GM19452 (cell line): ENCODE measurements at regions not wholly inside any gene's neighbourhood (a gene's known extent, or its start where the extent isn't known, plus 50 kb on each side); places are given as distances from the start of the nearest gene placed in this dataset.
"Not testable (repeated sequence)": the region's sequence is repeated elsewhere in the genome, so short reads cannot be mapped to it uniquely, and the experiment has no call there.

Source experiments
- ATAC-seq: cut with Tn5 transposase; IDR thresholded peaks from one replicate; pipeline ENCODE4 v1.9.1; 2021; ENCODE audit not compliant: unreplicated experiment

DNA sequence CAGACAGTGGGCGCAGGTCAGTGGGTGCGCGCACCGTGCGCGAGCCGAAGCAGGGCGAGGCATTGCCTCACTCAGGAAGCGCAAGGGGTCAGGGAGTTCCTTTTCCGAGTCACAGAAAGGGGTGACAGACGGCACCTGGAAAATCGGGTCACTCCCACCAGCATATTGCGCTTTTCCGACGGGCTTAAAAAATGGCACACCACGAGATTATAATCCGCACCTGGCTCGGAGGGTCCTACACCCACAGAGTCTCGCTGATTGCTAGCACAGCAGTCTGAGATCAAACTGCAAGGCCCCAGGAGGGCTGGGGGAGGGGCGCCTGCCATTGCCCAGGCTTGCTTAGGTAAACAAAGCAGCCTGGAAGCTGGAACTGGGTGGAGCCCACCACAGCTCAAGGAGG lies 372.2 kb downstream of the NKX6-1 start:
- not testable (repeated sequence) for ATAC-seq

DNA sequence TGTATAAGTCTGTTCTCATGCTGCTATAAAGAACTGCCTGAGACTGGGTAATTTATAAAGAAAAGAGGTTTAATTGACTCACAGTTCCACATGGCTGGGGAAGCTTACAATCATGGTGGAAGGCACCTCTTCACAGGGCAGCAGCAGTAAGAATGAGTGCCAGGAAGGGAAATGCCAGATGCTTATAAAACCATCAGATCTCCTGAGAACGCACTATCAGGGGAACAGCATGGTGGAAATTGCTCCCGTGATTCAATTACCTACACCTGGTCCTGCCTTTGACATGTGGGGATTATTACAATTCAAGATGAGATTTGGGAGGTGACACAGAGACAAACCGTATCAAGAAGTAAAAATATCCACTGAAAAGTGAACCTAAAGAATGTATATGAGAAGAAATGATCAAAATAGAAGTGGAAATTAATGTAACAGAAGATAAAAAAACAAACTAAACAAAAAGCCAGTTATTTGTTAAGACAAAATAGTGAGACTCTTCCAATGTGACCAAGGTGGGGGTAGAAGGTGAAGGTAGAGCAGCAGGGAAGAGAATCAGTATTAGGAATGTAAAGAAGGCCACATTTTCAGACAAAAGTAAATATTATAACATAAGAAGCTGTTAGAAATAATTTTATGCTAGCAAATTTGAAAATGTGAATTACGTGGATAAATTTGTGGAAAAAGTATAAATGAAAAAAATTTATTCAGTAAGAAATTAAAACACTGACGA lies 372.9 kb downstream of the NKX6-1 start:
- ATAC-seq: no peak

DNA sequence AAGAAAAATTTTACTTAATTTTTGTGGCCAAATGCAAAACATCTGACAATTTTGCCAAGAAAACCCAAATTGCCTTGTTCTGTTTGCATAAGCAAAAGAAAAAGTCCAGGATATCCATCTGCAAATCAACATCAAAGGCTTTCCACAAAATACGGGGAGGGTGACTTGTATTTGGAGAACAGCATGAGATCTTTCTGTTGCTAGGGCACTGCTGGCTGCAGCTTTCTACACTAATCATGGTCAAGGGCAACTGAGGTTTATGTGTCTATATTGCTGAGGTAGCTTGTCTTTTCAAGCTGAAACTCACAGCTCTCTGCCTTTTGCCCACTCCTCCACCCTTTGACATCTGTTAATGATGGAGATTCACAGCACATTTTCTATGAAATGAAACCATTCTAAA lies 389.1 kb downstream of the NKX6-1 start:
- no peak for ATAC-seq

DNA sequence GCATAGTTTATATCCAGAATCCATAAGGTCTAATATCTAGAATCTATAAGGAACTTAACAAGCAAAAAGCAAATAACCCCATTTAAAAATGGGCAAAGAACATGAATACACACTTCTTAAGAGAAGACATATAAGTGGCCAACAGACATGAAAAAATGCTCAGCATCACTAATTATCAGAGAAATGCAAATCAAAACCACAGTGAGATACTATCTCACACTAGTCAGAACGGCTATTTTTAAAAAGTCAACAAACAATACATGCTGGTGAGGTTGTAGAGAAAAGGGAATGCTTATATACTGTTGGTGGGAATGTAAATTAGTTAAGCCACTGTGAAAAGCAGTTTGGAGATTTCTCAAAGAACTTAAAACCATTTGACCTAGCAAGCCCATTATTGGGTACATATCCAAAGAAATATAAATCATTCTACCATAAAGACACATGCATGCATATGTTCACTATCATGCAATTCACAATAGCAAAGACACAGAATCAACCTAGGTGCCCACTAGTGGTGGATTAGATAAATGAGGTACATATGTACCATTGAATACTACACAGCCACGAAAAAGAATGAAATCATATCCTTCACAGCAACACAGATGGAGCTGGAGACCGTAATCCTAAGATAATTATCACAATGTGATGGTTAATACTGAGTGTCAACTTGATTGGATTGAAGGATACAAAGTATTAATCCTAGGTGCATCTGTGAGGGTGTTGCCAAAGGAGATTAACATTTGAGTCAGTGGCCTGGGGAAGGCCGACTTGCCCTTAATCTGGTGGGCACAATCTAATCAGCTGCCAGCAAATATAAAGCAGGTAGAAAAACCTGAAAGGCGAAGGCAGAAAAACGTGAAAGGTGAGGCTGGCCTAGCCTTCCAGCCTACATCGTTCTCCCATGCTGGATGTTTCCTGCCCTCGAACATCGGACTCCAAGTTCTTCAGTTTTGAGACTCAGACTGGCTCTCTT lies 397.2 kb downstream of the NKX6-1 start:
- not testable (repeated sequence) for ATAC-seq

DNA sequence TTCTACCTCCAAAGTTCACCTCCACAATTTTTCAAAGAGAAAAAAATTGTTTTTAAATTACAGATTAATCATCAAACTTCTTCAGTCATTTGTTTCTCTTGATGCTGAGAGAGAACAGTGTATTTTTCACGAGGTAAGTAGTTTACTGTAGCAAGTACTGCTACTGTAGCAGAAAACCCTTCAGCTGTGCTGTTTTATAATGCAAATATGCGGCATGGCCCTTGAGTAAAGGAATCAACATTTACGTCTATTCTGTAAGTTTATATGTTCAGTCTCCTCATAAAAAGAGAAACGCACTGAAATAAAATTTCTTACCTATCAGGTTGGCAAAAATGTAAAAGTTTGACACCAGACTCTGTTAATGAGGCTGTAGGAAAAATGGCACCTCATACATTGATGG lies 399.0 kb downstream of the NKX6-1 start:
- no peak for ATAC-seq

DNA sequence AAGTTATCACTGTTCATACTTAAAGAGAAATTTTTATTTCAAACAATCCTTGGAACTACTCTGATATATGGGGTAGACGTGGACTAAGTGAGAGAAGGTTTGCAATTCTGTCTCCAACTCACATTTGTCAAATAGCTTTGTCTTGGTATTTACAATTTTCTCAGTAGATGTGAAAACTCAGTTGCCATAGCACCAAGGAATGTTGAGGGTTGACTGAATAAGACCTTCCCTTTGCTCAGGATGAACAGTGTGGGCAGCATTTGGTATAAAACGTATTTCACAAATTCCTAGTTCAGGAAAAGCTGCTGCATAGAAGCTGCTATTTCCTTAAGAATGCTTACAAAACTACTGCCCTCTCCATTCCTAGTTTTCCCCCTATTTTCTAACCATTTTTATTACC lies 399.5 kb downstream of the NKX6-1 start:
- ATAC-seq: no peak

DNA sequence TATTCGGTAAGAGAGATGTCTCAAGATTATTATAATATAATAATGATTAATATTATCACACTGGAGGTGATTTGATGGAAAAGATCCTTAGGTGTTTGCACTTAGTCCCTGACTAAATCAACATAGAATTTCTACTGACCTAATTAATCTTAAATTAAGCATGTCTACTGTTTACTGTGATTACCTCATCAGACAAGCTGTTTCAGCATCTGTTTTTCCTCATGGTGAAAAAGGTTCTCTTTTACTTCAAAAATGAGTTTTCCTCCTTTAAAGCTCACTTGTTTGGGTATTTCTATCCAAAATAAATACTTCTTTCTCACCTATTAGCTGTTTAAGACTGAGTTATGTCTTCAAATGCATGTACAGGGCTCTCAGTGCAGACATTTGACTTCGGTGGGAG lies 407.8 kb downstream of the NKX6-1 start:
- ATAC-seq: no peak

DNA sequence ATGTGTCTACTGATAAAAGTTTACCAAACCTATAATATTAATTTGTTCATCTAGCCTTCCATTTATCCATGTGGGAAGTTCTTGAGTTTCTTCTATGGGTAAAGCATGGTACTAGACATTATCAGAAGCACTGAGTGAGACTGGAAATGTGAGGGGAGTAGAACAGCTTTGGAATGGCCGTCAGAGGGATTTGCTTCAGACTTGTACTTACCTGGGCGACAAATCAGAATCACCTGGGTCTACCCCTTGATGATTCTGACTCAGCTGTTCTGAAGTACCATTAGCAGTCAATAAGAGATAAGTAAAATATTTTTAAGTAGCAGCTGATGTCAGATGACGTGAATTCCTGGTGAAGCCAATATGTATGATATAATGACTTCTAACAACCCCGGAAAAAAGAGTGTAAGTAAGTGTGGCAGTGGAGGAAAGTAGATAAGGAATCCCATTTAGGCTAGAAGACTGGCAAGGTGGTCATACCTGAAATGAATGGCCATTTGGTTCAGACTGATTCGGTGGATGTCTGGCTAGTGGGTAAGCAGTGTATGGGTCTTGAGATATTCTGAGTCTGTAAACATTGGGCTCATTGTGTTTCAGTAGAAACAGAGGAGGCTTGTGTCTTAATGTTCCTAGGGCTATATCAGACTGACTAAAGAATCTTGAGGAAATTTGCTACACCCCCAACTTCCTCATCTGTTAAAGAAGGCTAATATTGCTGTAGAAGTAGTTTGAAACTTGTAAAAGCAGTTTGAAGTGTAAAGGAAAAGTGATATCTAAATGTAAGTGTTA lies 409.2 kb downstream of the NKX6-1 start:
- ATAC-seq: no peak

DNA sequence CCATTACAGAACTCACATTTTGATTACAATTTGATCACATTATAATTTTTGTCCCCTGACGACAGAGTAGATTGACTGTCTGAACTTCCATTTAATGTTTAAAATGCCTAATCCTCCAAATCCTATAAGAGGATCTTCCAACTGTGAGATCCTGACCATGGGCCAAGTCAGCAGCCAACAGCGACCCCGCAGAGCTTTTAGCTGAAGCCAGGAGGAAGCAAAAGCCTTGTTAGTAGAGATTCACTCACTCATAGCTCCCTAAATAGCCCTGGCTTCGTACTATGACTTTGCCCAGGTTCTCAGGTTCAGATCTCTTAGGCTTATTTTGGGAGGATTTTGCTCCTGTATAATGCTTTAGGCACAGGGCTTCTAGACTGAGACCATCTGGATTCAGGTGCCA lies 413.1 kb downstream of the NKX6-1 start:
- no peak for ATAC-seq

DNA sequence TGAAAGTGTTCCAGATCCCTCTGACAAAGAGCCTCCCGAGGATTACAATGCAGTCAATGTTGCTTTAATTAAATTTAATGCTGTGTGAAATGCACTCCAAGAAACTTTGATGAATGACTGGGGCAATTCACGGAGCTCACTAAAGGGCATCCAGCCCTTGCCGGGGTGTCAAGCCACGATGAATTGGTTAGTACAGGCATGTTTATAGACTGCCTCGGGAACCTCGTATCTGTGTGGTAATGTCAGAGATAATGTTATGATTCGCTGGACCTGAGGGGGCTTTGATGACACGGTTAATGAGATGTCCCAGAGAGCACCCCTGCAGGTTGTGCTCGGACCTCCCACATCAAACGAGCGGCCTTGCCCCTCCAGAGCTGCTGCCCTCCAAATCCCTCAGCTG lies 428.8 kb downstream of the NKX6-1 start:
- no peak for ATAC-seq

DNA sequence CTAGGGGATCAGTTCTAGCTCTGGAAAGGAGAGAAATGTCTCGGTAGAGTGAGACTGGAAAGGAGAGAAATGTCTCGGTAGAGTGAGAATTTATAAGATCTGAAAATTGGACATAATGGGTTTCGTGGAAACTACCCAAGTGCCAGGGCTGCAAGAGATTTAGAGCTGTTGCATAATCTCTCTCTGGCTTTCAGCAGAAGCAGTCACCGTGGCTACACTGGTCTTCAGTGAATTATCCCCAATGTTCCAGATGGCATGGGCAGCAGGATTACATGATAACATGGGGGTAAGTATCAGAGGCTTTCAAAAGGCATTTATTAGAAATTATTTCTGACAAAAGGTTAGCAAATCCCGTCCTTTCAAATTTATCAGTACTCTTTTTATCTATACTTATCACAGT lies 435.5 kb downstream of the NKX6-1 start:
- no peak for ATAC-seq

DNA sequence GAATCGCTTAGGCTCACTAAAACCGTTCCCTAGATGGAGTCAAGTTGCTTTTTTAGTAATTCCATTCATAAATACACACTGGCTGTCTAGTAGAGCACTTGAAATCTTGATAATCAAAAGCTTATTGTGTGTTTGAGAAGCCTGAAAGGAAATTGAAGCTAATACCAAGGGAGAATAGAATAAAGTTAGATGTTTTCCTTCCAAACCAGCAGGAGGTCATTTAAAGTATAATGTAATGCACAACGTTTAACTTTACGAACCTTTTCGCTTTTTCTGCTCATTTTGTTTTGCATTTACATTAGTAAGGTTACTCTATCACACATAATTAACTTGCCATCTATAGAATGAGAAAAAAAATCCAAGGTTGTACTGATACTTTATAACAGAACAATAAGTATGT lies 440.9 kb downstream of the NKX6-1 start:
- ATAC-seq: no peak

DNA sequence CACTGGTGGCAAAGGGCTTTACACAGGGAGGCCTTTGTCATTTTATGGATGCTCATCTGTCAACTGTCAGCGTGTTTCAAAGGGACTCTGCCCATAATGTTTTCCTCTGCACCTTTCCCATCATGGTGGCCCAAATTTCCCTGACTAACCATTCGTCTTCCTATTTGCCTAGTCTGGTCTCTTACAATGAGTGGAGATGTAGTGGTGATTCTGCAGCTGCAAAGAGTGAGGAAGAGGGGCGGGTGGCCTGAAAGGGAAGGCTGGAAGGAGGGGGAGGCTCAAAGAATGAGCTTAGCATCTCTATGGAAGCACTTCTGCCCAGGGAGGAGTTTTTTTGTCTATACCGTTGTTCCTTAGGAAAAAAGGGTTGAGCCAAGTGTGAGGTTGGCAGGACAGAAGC lies 447.5 kb downstream of the NKX6-1 start:
- ATAC-seq: no peak

DNA sequence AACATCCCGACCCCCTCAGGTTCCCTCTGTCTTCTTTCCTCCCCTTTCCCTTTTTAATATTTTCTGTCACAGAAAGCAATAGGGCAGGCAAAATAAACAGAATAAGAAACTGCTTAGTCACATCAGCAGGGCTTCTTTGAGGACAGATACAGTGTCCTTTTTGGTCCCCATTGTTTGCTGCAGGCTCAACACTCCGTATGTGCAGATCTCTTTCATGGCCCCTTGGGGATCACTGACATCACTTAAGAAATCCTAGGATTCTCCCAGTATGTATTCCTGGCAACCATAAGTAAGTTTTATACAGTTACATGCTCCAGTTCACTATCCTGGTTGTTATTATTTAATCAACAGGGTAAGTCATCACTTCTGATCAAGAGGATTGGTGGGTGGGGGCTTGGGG lies 448.0 kb downstream of the NKX6-1 start:
- ATAC-seq: no peak

DNA sequence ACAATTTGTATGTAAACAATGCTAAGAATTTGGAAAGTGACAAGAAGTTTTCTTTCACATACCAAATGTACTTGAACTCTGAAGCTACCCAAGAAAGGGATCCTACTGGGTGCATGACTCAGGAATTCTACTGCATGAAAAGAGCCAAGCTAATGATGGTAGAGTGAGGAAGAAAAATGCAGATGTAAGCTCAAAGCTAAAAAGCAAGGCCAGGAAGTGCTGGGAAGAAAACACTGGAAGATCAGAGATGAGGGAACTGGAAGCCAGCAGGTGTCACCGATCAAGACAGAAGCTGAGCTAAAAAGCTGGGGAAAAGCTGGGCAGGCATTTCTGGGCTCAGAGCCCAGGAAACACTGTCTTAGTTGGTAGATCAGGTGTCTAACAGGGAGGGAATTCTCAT lies 449.1 kb downstream of the NKX6-1 start:
- no peak for ATAC-seq

DNA sequence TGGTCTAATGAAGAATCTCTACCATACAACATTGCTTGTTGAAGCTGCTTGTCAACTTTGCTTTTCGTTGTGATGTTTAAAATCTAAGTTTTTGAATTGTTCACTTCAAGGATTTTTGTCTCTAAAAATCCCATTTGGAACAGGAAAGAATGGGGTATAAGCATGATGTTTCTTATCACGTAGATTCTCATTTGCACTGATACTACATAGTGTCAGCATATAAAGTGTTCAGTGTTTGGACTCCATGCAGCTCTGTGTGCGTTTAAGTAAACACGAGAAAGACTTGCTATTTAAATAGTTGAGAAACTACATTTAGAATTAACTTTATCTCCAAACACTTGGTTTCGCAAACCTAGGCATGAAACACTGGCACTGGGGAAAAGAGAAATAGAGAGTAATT lies 452.5 kb downstream of the NKX6-1 start:
- ATAC-seq: no peak

DNA sequence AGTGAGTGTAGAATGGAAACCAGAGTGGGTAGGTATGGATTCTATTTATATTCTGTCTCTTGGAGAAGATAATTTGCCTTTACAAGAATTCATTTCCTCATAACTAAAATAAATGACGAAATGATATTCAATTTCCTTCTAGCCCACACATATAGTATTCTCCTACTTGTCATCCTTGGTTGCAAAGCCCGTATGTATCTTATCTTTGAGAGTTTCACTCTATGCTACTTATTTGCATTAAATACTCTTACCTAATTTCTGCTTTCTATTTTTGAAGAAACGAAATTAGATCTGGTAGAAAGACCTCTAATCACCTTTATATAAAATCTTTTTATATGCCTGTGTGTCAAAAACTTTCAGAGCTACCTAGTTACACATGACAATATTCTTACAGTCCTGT lies 457.7 kb downstream of the NKX6-1 start:
- ATAC-seq: no peak

DNA sequence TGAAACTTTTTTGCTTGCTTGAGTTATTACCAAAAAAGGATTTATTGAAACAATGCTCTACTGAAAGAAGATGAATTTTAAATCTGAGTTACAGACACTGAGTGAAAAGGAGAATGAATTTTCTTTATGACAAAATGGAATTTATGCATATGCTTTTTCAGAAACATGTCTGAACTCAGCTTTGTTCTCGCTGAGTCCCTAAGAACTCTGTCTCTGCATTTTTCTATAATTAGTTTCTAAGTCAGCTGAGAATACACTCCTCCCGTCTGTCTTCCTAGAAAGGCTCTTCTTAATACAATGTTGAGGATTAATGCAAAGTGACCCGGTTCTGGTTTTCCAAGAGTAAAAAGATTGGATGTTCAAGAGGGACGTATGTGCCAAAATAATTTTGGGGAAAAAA lies 463.5 kb downstream of the NKX6-1 start:
- ATAC-seq: no peak

DNA sequence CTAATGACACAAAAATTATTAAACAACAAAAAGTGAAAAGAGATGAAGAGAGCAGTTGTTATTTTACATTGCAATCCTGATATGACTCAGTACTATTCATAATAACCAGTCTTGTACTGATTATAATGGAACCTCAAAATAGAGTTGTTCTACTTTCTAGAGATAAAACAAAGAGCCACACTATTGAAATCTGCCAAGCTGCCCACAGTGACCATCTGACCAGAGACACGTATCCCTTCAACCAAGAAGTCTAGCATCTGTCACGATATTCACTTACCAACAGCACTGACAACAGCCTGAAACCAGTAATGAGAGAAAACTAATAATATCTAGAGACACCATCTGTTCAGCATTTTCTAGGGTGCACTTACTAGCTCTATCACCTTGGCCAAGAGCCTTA lies 466.7 kb downstream of the NKX6-1 start:
- ATAC-seq: peak; percentile 71

DNA sequence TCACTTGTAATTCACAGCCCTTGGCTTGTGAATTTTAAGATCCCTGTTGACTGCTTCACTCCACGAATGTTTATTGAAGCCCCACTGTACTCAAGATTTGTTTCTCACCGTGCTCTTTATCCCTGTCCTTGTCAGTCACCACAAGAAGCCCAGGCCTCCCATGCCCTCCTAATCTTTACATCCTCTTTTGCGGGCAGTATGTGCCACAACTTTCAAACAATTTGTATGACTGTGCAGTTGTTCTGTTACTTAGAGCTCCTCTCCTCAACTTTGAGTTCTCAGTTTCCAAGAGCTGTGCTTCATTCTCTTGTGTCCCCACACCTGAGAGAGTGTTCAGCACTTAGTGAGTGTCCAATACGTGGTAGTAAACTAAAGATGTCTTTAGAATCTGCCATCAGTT lies 467.7 kb downstream of the NKX6-1 start:
- ATAC-seq: no peak

DNA sequence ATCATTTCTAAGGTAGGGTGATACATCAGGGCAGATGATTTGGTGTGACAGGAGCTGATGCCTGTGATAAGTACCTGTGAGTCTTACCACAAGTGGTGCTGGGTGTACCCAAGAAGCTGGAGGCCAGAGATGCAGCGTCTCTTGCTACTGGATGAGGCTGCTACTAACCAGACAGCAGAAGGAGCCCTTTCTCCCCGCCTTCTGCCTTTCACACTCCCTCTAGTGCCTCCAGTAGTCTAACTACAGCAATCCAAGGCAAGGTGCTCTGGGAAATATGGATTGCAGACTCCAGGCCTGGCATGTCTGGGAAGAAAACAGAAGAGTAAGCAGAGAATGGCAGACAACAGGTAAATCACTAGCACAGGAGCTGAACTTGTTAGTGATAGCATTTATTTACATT lies 470.8 kb downstream of the NKX6-1 start:
- no peak for ATAC-seq

DNA sequence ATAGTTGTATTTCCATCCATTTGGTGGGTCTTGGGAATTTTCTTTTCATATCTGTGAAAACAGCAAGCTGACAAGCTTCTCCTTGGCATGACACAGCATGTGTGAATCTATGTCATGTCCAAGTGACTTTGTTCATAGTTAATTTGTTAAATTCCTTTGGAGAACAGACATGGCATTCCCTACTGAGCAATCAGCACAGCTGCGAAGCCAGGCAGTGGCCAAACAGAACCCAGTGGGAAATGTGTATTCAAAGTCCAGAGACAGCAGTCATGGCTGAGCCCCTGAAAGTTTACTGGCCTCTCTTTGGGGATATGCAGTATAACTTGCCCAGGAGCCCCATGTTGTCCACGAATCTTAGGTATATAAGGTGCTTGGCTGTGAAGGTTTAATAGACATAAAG lies 474.7 kb downstream of the NKX6-1 start:
- no peak for ATAC-seq
